NT2/D1 (cell line): ENCODE measurements at regions not wholly inside any gene's neighbourhood (a gene's known extent, or its start where the extent isn't known, plus 50 kb on each side); places are given as distances from the start of the nearest gene placed in this dataset.

Source experiments
- DNase-seq: peaks from one replicate; pipeline ENCODE4 v3.0.0-alpha.2; 2011; ENCODE audit warnings: low read depth, low spot score
- H3K27me3 ChIP-seq: 2 replicates; pipeline ENCODE4 v1.6.0; 2011; ENCODE audit warnings: mild to moderate bottlenecking; ENCODE audit not compliant: insufficient read length, insufficient read depth
- H3K36me3 ChIP-seq: 2 replicates; pipeline ENCODE4 v1.6.1; 2011; ENCODE audit warnings: mild to moderate bottlenecking, low read length, mixed read lengths; ENCODE audit not compliant: insufficient read depth, insufficient read length
- H3K4me1 ChIP-seq: 2 replicates; pipeline ENCODE4 v1.5.1; 2011; ENCODE audit not compliant: insufficient read depth, insufficient read length
- H3K4me3 ChIP-seq: 2 replicates; pipeline ENCODE4 v1.5.1; 2011; ENCODE audit warnings: low read depth; ENCODE audit not compliant: insufficient read length
- H3K9ac ChIP-seq: 2 replicates; pipeline ENCODE4 v1.6.0; 2011; ENCODE audit warnings: low read depth; ENCODE audit not compliant: insufficient read length
- H3K9me3 ChIP-seq: 2 replicates; pipeline ENCODE4 v1.5.1; 2011; ENCODE audit warnings: mild to moderate bottlenecking, low read length; ENCODE audit not compliant: insufficient read depth
- SUZ12 ChIP-seq: IDR thresholded peaks from 2 replicates; pipeline ENCODE4 v1.6.1; 2011; ENCODE audit not compliant: insufficient read length, insufficient read depth; ENCODE audit errors: extremely low read depth
- YY1 ChIP-seq: IDR thresholded peaks from 2 replicates; pipeline ENCODE4 v1.6.1; 2011; ENCODE audit not compliant: insufficient read length, insufficient read depth
- ZNF274 ChIP-seq: IDR thresholded peaks from 2 replicates; pipeline ENCODE4 v1.6.1; 2011; ENCODE audit warnings: mild to moderate bottlenecking, low read depth, low read length

DNA sequence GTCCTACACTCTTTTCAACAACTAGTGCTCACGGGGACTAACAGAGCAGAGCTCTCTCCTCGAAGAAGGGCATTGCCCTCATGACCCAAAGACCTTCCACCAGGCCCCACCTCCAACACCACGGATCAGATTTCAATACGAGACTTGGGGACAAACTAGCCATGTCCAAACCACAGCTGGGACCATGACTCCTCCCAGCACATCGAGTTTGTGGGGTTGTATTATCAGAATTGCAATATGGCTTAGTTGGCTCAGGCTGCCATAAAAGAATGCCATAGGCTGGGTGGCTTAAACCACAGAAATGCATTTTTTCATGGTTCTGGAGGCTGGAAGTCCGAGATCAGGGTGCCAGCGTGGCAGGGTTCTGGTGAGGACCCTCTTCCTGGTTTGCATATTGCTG is 189.7 kb upstream of the PMEPA1 start:
- TF ChIP-seq ZNF274: no peak
- TF ChIP-seq SUZ12: no peak
- TF ChIP-seq YY1: no peak
- no peak for DNase-seq
- H3K27me3 ChIP-seq: peaks cover 11% of the 10 kb centered on the region

GRCh38 chr20:57898332-57898731 is 188.5 kb upstream of the PMEPA1 start:
- TF ChIP-seq ZNF274: no peak
- no peak for TF ChIP-seq YY1
- no peak for TF ChIP-seq SUZ12
- no peak overlapping the region for H3K9ac ChIP-seq
- DNase-seq: no peak
- no peaks in the 10 kb centered on the region for H3K36me3 ChIP-seq
- H3K27me3 ChIP-seq: peaks cover 11% of the 10 kb centered on the region
- H3K9me3 ChIP-seq: peaks cover 9% of the 10 kb centered on the region; the same call in 1 of the 2 replicates
- H3K4me1 ChIP-seq: peaks cover 9% of the 10 kb centered on the region
- no peak overlapping the region for H3K4me3 ChIP-seq

More for the DNA sequence above, 189.7 kb upstream of the PMEPA1 start:
- Histone ChIP-seq H3K9ac (no peak overlapping the region), H3K4me3 (no peak overlapping the region), H3K9me3 (peaks cover 9% of the 10 kb centered on the region; the same call in 1 of the 2 replicates), H3K4me1 (peaks cover 8% of the 10 kb centered on the region), H3K36me3 (no peaks in the 10 kb centered on the region)

- TF ChIP-seq ZNF274 (no peak), SUZ12 (no peak), YY1 (no peak)
These were observed 188.1 kb upstream of the PMEPA1 start for GRCh38 chr20:57897891-57898290.

GRCh38 chr20:57897156-57897874 is 187.5 kb upstream of the PMEPA1 start:
- Histone ChIP-seq H3K36me3 (no peaks in the 10 kb centered on the region), H3K9ac (no peak overlapping the region), H3K4me1 (peaks cover 15% of the 10 kb centered on the region), H3K4me3 (no peak overlapping the region), H3K27me3 (peaks cover 11% of the 10 kb centered on the region), H3K9me3 (peaks cover 9% of the 10 kb centered on the region; the same call in 1 of the 2 replicates)
- no peak for DNase-seq
- TF ChIP-seq ZNF274 (no peak), YY1 (no peak), SUZ12 (no peak)

More at GRCh38 chr20:57897891-57898290, 188.1 kb upstream of the PMEPA1 start:
- Histone ChIP-seq H3K27me3 (peaks cover 11% of the 10 kb centered on the region), H3K4me1 (peaks cover 11% of the 10 kb centered on the region), H3K4me3 (no peak overlapping the region), H3K36me3 (no peaks in the 10 kb centered on the region), H3K9ac (no peak overlapping the region), H3K9me3 (peaks cover 9% of the 10 kb centered on the region; the same call in 1 of the 2 replicates)
- no peak for DNase-seq

DNA sequence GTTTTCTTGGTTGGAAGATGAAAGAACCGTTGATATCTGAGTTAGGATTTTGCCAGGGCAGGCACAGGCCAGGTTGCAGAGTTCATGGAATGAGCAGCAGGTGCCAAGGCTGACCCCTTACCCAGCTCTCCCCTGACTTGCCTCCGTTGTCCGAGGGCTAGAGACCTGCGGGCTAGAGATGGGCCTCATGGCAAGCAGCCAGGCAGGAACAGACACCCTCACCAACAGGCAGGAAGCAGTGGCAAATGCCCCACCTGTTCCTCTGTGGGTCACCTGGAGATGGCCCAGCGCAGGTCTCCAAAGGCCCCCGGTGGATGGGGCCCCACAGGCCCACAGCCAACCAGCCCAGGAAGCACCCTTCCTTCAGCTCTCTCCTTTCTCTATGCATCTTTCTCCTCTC is 186.7 kb upstream of the PMEPA1 start:
- peaks cover 9% of the 10 kb centered on the region; the same call in 1 of the 2 replicates for H3K9me3 ChIP-seq
- TF ChIP-seq YY1: no peak
- TF ChIP-seq ZNF274: no peak
- TF ChIP-seq SUZ12: no peak

DNA sequence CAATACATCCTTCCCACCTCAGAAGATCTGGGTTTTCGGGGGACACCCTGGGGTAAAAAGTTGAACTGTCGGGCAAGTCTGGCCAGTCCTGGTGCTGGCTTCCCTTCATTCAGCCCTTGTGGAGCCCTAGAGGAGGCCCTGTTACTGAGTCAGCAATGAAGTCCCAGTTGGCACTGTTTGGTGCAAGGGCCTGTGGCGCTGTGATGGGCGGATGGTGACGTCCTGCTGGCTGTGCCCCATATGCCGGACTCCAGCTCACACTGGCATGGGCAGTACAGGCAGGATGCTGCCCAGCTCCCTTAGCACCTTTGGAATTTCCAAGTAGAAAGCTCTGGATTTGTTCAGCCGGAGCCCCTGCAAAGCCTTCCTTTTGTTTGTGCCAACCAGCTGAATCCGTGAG is 186.2 kb upstream of the PMEPA1 start:
- no peaks in the 10 kb centered on the region for H3K36me3 ChIP-seq
- peaks cover 11% of the 10 kb centered on the region for H3K27me3 ChIP-seq
- no peak for DNase-seq
- no peak overlapping the region for H3K4me3 ChIP-seq
- peaks cover 9% of the 10 kb centered on the region; the same call in 1 of the 2 replicates for H3K9me3 ChIP-seq
- H3K9ac ChIP-seq: no peak overlapping the region
- TF ChIP-seq YY1 (no peak), ZNF274 (no peak), SUZ12 (no peak)
- peaks cover 23% of the 10 kb centered on the region for H3K4me1 ChIP-seq

More for the DNA sequence above, 186.7 kb upstream of the PMEPA1 start:
- H3K36me3 ChIP-seq: no peaks in the 10 kb centered on the region
- no peak overlapping the region for H3K4me3 ChIP-seq
- H3K9ac ChIP-seq: no peak overlapping the region
- peaks cover 11% of the 10 kb centered on the region for H3K27me3 ChIP-seq
- peaks cover 19% of the 10 kb centered on the region for H3K4me1 ChIP-seq
- DNase-seq: no peak

- TF ChIP-seq ZNF274 (no peak), YY1 (no peak), SUZ12 (no peak)
- H3K4me3 ChIP-seq: no peak overlapping the region
- peaks cover 23% of the 10 kb centered on the region for H3K4me1 ChIP-seq
- H3K36me3 ChIP-seq: no peaks in the 10 kb centered on the region
- peaks cover 9% of the 10 kb centered on the region; the same call in 1 of the 2 replicates for H3K9me3 ChIP-seq
- no peak for DNase-seq
- no peak overlapping the region for H3K9ac ChIP-seq
- H3K27me3 ChIP-seq: peaks cover 11% of the 10 kb centered on the region
These were observed 185.5 kb upstream of the PMEPA1 start for GRCh38 chr20:57895161-57895855.
